GM18519 (cell line): ENCODE measurements at regions not wholly inside any gene's neighbourhood (a gene's known extent, or its start where the extent isn't known, plus 50 kb on each side); places are given as distances from the start of the nearest gene placed in this dataset.

Experiments
- ATAC-seq: cut with Tn5 transposase; IDR thresholded peaks from one replicate; pipeline ENCODE4 v1.9.1; 2021; ENCODE audit warnings: mild to moderate bottlenecking, moderate library complexity; ENCODE audit not compliant: unreplicated experiment, low FRiP score

- no peak for ATAC-seq
These were observed 326.3 kb upstream of the PKN2 start for GRCh38 chr1:88357729-88358128.

- ATAC-seq = no peak
These were observed 312.5 kb upstream of the PKN2 start for GRCh38 chr1:88371436-88372023.

GRCh38 chr1:88375977-88376376, 308.1 kb upstream of the PKN2 start:
- ATAC-seq = no peak

GRCh38 chr1:88376421-88376820, 307.7 kb upstream of the PKN2 start:
- no peak for ATAC-seq

- no peak for ATAC-seq
These were observed 305.5 kb upstream of the PKN2 start for GRCh38 chr1:88378560-88378959.

GRCh38 chr1:88394958-88395357, 289.1 kb upstream of the PKN2 start:
- no peak for ATAC-seq

GRCh38 chr1:88398338-88398737, 285.7 kb upstream of the PKN2 start:
- no peak for ATAC-seq

GRCh38 chr1:88399690-88400089, 284.4 kb upstream of the PKN2 start:
- ATAC-seq = peak; percentile 74

- ATAC-seq = peak; percentile 86
These were observed 282.8 kb upstream of the PKN2 start for GRCh38 chr1:88401313-88401712.

- ATAC-seq = no peak
These were observed 279.5 kb upstream of the PKN2 start for GRCh38 chr1:88404582-88404981.

GRCh38 chr1:88407248-88407647, 276.8 kb upstream of the PKN2 start:
- no peak for ATAC-seq

- ATAC-seq = no peak
These were observed 262.1 kb upstream of the PKN2 start for GRCh38 chr1:88421997-88422396.

GRCh38 chr1:88433556-88433955, 250.5 kb upstream of the PKN2 start:
- no peak for ATAC-seq

- no peak for ATAC-seq
These were observed 249.2 kb upstream of the PKN2 start for GRCh38 chr1:88434836-88435235.

- ATAC-seq = no peak
These were observed 243.1 kb upstream of the PKN2 start for GRCh38 chr1:88441022-88441421.

- no peak for ATAC-seq
These were observed 232.2 kb upstream of the PKN2 start for GRCh38 chr1:88451856-88452255.

GRCh38 chr1:88453295-88453694, 230.8 kb upstream of the PKN2 start:
- no peak for ATAC-seq

GRCh38 chr1:88454781-88455180, 229.3 kb upstream of the PKN2 start:
- no peak for ATAC-seq

GRCh38 chr1:88455621-88456256, 228.3 kb upstream of the PKN2 start:
- no peak for ATAC-seq

- ATAC-seq = no peak
These were observed 226.9 kb upstream of the PKN2 start for GRCh38 chr1:88457197-88457596.

- ATAC-seq = no peak
These were observed 223.1 kb upstream of the PKN2 start for GRCh38 chr1:88461007-88461406.

GRCh38 chr1:88462096-88462487, 222.0 kb upstream of the PKN2 start:
- ATAC-seq = no peak
